Hepatocyte (in vitro differentiated cells): ENCODE measurements at regions not wholly inside any gene's neighbourhood (a gene's known extent, or its start where the extent isn't known, plus 50 kb on each side); places are given as distances from the start of the nearest gene placed in this dataset.

Experiments
- CTCF ChIP-seq: fragments of 200-600 bp; sonication (generic); IDR thresholded peaks from 2 replicates; pipeline ENCODE4 v1.5.1; 2016; ENCODE audit warnings: antibody characterized with exemption, mild to moderate bottlenecking; ENCODE audit not compliant: poor library complexity
- EZH2 ChIP-seq: fragments of 200-600 bp; sonication (generic); IDR thresholded peaks from 2 replicates; pipeline ENCODE4 v1.6.1; 2016; ENCODE audit warnings: antibody characterized with exemption, mild to moderate bottlenecking, borderline replicate concordance

GRCh38 chr11:38153985-38154384 is 1555.9 kb upstream of the RAG2 start:
- no peak for TF ChIP-seq EZH2
- TF ChIP-seq CTCF: no peak
